GM23338 (cell line): ENCODE measurements at regions not wholly inside any gene's neighbourhood (a gene's known extent, or its start where the extent isn't known, plus 50 kb on each side); places are given as distances from the start of the nearest gene placed in this dataset.

Source experiments
- ATAC-seq: fragments of 200-7000 bp; cut with Tn5 transposase; 3 replicates; pipeline ENCODE4 v1.9.1; 2020
- DNase-seq: peaks from one replicate; pipeline ENCODE4 v3.0.0-alpha.2; 2015; ENCODE audit warnings: low spot score
- H2AFZ ChIP-seq: fragments of 200-600 bp; sonication (generic); 2 replicates; pipeline ENCODE4 v1.8.0; 2016; ENCODE audit warnings: antibody characterized with exemption, mild to moderate bottlenecking, moderate library complexity
- H3F3A ChIP-seq: fragments of 200-600 bp; sonication (generic); replicated peaks from 2 replicates; pipeline ENCODE4 v1.8.0; 2017; ENCODE audit warnings: antibody characterized with exemption, mixed run types, low read depth
- H3K27ac ChIP-seq: fragments of 200-600 bp; sonication (generic); 2 replicates; pipeline ENCODE4 v1.6.1; 2016; ENCODE audit warnings: low read depth
- H3K27me3 ChIP-seq: fragments of 200-600 bp; sonication (generic); 2 replicates; pipeline ENCODE4 v1.8.0; 2016; ENCODE audit warnings: mild to moderate bottlenecking, mixed run types, moderate library complexity; ENCODE audit not compliant: insufficient read depth
- H3K36me3 ChIP-seq: fragments of 200-600 bp; sonication (generic); 2 replicates; pipeline ENCODE4 v1.8.0; 2016; ENCODE audit warnings: mild to moderate bottlenecking; ENCODE audit not compliant: insufficient read depth
- H3K4me1 ChIP-seq: fragments of 200-600 bp; sonication (generic); 2 replicates; pipeline ENCODE4 v1.8.0; 2016; ENCODE audit warnings: mild to moderate bottlenecking, moderate library complexity; ENCODE audit not compliant: insufficient read depth
- H3K4me2 ChIP-seq: fragments of 200-600 bp; sonication (generic); 2 replicates; pipeline ENCODE4 v1.7.1; 2017; ENCODE audit warnings: mixed run types
- H3K4me3 ChIP-seq: fragments of 200-600 bp; sonication (generic); 2 replicates; pipeline ENCODE4 v1.6.1; 2016; ENCODE audit warnings: mixed run types
- H3K79me2 ChIP-seq: fragments of 200-600 bp; sonication (generic); replicated peaks from 2 replicates; pipeline ENCODE4 v1.8.0; 2017; ENCODE audit warnings: mild to moderate bottlenecking; ENCODE audit not compliant: insufficient read depth
- H3K9me2 ChIP-seq: fragments of 200-600 bp; sonication (generic); 2 replicates; pipeline ENCODE4 v1.8.0; 2017; ENCODE audit not compliant: insufficient read depth
- H4K20me1 ChIP-seq: fragments of 200-600 bp; sonication (generic); replicated peaks from 2 replicates; pipeline ENCODE4 v1.8.0; 2017; ENCODE audit warnings: mild to moderate bottlenecking; ENCODE audit not compliant: insufficient read depth
- H3K27ac Mint-ChIP-seq: 2 replicates; pipeline ENCODE4 v1.8.0; 2020; ENCODE audit warnings: inconsistent platforms, mild to moderate bottlenecking, moderate library complexity, mixed read lengths
- H3K27me3 Mint-ChIP-seq: 3 replicates; pipeline ENCODE4 v1.8.0; 2022; ENCODE audit warnings: low read depth, mild to moderate bottlenecking, moderate library complexity, mixed read lengths, inconsistent platforms; ENCODE audit not compliant: insufficient read depth, poor library complexity
- H3K36me3 Mint-ChIP-seq: 3 replicates; pipeline ENCODE4 v1.8.0; 2021; ENCODE audit warnings: low read depth, mild to moderate bottlenecking, inconsistent platforms, moderate library complexity, mixed read lengths
- H3K4me1 Mint-ChIP-seq: 3 replicates; pipeline ENCODE4 v1.8.0; 2020; ENCODE audit warnings: mild to moderate bottlenecking, inconsistent platforms, mixed read lengths
- H3K4me3 Mint-ChIP-seq: 3 replicates; pipeline ENCODE4 v1.8.0; 2021; ENCODE audit warnings: moderate library complexity, mild to moderate bottlenecking, inconsistent platforms, mixed read lengths
- H3K9me3 Mint-ChIP-seq: 3 replicates; pipeline ENCODE4 v1.8.0; 2020; ENCODE audit warnings: moderate library complexity, mild to moderate bottlenecking, inconsistent platforms, mixed read lengths
- ETS1 ChIP-seq: IDR thresholded peaks from 2 replicates; pipeline ENCODE4 v1.6.1; 2016; ENCODE audit warnings: antibody characterized with exemption
- EZH2phosphoT487 ChIP-seq: fragments of 200-600 bp; sonication (generic); IDR thresholded peaks from one replicate; pipeline ENCODE4 v1.8.1; 2018; ENCODE audit warnings: antibody characterized with exemption; ENCODE audit not compliant: unreplicated experiment
- JUNB ChIP-seq: IDR thresholded peaks from one replicate; pipeline ENCODE4 v1.6.1; 2016; ENCODE audit warnings: antibody characterized with exemption; ENCODE audit not compliant: unreplicated experiment
- ZNF114 ChIP-seq: fragments of 250-450 bp; sonication (Bioruptor Pico); IDR thresholded peaks from 2 replicates; pipeline ENCODE4 v1.5.0; 2020; ENCODE audit warnings: mild to moderate bottlenecking, moderate library complexity
- ZNF331 ChIP-seq: fragments of 250-450 bp; sonication (Bioruptor Pico); IDR thresholded peaks from 2 replicates; pipeline ENCODE4 v1.5.0; 2020; ENCODE audit warnings: low read depth, mild to moderate bottlenecking, moderate library complexity
- TF ChIP-seq, protein P1 (sequence below): IDR thresholded peaks from one replicate; pipeline ENCODE4 v1.6.1; 2018; ENCODE audit warnings: antibody characterized with exemption; ENCODE audit not compliant: unreplicated experiment

DNA sequence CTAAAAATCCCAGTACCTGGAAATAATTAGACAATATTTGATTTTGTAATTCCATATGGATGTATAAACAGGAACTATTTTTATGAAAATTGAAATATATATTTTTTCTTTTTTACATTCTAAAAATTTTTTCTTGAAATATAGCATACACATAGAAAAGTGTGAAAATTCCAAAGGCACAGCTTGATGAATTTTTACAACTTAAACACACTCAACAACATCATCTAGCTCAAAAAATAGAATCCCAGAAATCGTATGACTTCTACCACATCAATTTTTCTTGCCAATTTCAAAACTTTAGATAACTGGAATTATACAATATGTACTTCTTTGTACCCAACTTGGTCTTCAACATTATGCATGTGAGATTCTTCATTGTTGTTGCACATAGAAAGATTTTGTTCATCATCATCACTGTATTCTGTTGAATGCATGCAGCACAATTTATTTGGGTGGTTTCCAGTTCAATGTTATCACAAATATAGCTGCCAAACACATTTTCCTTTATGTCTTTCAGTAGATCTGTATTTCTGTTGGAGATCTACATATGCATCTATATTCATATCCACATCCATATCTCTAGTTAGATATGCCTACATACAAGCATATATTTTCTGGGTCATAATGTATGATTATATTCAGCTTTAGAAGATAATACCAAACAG lies 340.7 kb upstream of the SLIT2 start:
- Mint-ChIP-seq H3K4me3 (no peak overlapping the region), H3K4me1 (no peaks in the 10 kb centered on the region), H3K27me3 (no peaks in the 10 kb centered on the region), H3K36me3 (no peaks in the 10 kb centered on the region), H3K9me3 (no peaks in the 10 kb centered on the region; the same call in 2 of the 3 replicates), H3K27ac (no peak overlapping the region)
- Histone ChIP-seq H3K36me3 (no peaks in the 10 kb centered on the region), H3K27me3 (no peaks in the 10 kb centered on the region), H3K4me1 (no peaks in the 10 kb centered on the region), H4K20me1 (no peaks in the 10 kb centered on the region), H3F3A (no peaks in the 10 kb centered on the region), H3K9me2 (no peaks in the 10 kb centered on the region), H3K4me3 (no peak overlapping the region), H2AFZ (no peak overlapping the region), H3K79me2 (no peaks in the 10 kb centered on the region), H3K27ac (no peak overlapping the region), H3K4me2 (no peak overlapping the region)
- no peak for TF ChIP-seq JUNB
- TF ChIP-seq ZNF114 (CRISPR knock-in tag): no peak
- no peak for TF ChIP-seq EZH2phosphoT487
- no peak for TF ChIP-seq ETS1
- DNase-seq (no peak), ATAC-seq (no peak)

GRCh38 chr4:19905024-19905423 lies 346.7 kb upstream of the SLIT2 start:
- TF ChIP-seq, protein P1, sequence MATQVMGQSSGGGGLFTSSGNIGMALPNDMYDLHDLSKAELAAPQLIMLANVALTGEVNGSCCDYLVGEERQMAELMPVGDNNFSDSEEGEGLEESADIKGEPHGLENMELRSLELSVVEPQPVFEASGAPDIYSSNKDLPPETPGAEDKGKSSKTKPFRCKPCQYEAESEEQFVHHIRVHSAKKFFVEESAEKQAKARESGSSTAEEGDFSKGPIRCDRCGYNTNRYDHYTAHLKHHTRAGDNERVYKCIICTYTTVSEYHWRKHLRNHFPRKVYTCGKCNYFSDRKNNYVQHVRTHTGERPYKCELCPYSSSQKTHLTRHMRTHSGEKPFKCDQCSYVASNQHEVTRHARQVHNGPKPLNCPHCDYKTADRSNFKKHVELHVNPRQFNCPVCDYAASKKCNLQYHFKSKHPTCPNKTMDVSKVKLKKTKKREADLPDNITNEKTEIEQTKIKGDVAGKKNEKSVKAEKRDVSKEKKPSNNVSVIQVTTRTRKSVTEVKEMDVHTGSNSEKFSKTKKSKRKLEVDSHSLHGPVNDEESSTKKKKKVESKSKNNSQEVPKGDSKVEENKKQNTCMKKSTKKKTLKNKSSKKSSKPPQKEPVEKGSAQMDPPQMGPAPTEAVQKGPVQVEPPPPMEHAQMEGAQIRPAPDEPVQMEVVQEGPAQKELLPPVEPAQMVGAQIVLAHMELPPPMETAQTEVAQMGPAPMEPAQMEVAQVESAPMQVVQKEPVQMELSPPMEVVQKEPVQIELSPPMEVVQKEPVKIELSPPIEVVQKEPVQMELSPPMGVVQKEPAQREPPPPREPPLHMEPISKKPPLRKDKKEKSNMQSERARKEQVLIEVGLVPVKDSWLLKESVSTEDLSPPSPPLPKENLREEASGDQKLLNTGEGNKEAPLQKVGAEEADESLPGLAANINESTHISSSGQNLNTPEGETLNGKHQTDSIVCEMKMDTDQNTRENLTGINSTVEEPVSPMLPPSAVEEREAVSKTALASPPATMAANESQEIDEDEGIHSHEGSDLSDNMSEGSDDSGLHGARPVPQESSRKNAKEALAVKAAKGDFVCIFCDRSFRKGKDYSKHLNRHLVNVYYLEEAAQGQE: no peak
- TF ChIP-seq ZNF331 (CRISPR knock-in tag): no peak
- Mint-ChIP-seq H3K36me3 (no peaks in the 10 kb centered on the region), H3K4me1 (no peaks in the 10 kb centered on the region; the same call in 2 of the 3 replicates), H3K4me3 (no peak overlapping the region), H3K27ac (no peak overlapping the region), H3K27me3 (no peaks in the 10 kb centered on the region), H3K9me3 (no peaks in the 10 kb centered on the region; the same call in 2 of the 3 replicates)
- Histone ChIP-seq H2AFZ (no peak overlapping the region), H3K9me2 (no peaks in the 10 kb centered on the region), H3K79me2 (no peaks in the 10 kb centered on the region), H3K27ac (no peak overlapping the region), H3K4me1 (no peaks in the 10 kb centered on the region), H3K27me3 (no peaks in the 10 kb centered on the region), H3K36me3 (no peaks in the 10 kb centered on the region), H4K20me1 (no peaks in the 10 kb centered on the region), H3K4me3 (no peak overlapping the region), H3F3A (no peaks in the 10 kb centered on the region), H3K4me2 (no peak overlapping the region)
- DNase-seq: no peak
- ATAC-seq: no peak
